Spleen (tissue), 7 donors: ENCODE measurements at regions not wholly inside any gene's neighbourhood (a gene's known extent, or its start where the extent isn't known, plus 50 kb on each side); places are given as distances from the start of the nearest gene placed in this dataset.

Source experiments
- POLR2A ChIP-seq, 3 donors: fragments of 450-650 bp; IDR thresholded peaks; one replicate each; pipeline ENCODE4 v1.5.1; 2017; ENCODE audit warnings: antibody characterized with exemption in 3 of 3, mild to moderate bottlenecking in 1 of 3
- POLR2AphosphoS5 ChIP-seq, 3 donors: sonication (generic); formaldehyde crosslinking; IDR thresholded peaks; one replicate each; pipeline ENCODE4 v1.5.1; 2017; ENCODE audit warnings: antibody characterized with exemption in 3 of 3
- TF ChIP-seq, protein P1 (sequence below), 11 experiments: fragments of 200-600 bp in 7 of 11; fragments of 450-650 bp in 4 of 11; sonication (generic) in 4 of 11; IDR thresholded peaks in 8 of 11; conservative IDR thresholded peaks in 3 of 11; 1 replicate in 7 of 11; 2 replicates in 4 of 11; pipeline versions ENCODE4 v1.4.0 to v1.8.0; 2016 to 2021; ENCODE audit warnings: antibody characterized with exemption in 11 of 11, inconsistent platforms in 4 of 11, mild to moderate bottlenecking in 1 of 11
- donor health status: DM: no; HTN: no; CAD: no; lungs with moderate emphysema.
- donor health status: DM: no; HTN: no; CAD: no.
- donor health status: DM: no; HTN: no; CAD: no.

DNA sequence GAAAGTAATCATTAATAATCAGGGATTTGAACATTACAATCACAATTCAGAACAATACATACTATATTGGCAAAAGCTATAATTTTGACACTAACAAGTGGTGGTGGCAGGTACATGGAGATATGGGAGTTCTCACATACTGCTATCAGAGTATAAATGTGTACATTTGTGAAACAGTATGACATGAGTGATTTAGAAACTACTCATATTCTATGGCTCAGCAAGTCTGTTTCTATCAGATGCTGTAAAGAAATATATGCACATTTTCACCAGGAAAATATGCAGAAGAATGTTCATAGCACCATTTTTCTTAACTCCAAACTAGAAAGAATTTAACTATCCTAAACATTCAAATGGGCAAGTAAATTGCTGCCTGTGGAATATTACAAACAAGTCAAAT lies 620.0 kb downstream of the SH2D4B start:
- TF ChIP-seq, protein P1, sequence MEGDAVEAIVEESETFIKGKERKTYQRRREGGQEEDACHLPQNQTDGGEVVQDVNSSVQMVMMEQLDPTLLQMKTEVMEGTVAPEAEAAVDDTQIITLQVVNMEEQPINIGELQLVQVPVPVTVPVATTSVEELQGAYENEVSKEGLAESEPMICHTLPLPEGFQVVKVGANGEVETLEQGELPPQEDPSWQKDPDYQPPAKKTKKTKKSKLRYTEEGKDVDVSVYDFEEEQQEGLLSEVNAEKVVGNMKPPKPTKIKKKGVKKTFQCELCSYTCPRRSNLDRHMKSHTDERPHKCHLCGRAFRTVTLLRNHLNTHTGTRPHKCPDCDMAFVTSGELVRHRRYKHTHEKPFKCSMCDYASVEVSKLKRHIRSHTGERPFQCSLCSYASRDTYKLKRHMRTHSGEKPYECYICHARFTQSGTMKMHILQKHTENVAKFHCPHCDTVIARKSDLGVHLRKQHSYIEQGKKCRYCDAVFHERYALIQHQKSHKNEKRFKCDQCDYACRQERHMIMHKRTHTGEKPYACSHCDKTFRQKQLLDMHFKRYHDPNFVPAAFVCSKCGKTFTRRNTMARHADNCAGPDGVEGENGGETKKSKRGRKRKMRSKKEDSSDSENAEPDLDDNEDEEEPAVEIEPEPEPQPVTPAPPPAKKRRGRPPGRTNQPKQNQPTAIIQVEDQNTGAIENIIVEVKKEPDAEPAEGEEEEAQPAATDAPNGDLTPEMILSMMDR (IDR thresholded peaks at IDR 0.05 in 8 of 11, conservative IDR thresholded peaks at IDR 0.05 in 3 of 11) = no peak
- TF ChIP-seq POLR2A (IDR thresholded peaks at IDR 0.05) (no peak), POLR2AphosphoS5 (IDR thresholded peaks at IDR 0.05) (no peak)
